SKM-1 treated with dmso at 0.1 percent for 144 hours (cell line): ENCODE measurements at regions not wholly inside any gene's neighbourhood (a gene's known extent, or its start where the extent isn't known, plus 50 kb on each side); places are given as distances from the start of the nearest gene placed in this dataset.
"Not testable (repeated sequence)": the region's sequence is repeated elsewhere in the genome, so short reads cannot be mapped to it uniquely, and the experiment has no call there.

Experiments
- DNase-seq: peaks from one replicate; lab custom pipeline; 2025; ENCODE audit not compliant: unreplicated experiment; lab: John Stamatoyannopoulos, UW

GRCh38 chr13:57899096-57899495, 267.6 kb downstream of the PCDH17 start:
- peak; percentile 18 for DNase-seq

- not testable (repeated sequence) for DNase-seq
Observed at GRCh38 chr13:57909833-57910232, 278.3 kb downstream of the PCDH17 start.

- no peak for DNase-seq
Observed at GRCh38 chr13:57918086-57918485, 286.5 kb downstream of the PCDH17 start.

DNA sequence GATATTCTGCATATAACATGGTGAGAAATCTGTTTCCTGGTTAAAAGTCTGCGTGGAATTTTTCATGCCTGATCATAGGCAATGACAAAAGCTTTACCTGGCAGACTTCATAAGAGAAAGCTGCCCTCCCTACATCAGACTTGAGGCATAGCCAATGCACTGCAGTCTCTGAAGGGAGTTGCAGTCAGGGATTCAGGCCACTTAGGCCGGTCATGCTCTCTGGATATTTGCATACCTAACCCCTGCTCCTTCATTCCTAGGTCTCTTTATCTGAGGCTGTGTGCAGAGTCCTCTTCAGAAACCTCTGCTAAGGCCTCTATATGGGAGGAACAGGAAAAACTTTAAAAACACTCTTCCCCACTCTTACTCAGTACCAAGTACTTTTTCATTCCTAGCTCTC, 287.4 kb downstream of the PCDH17 start:
- DNase-seq: no peak

GRCh38 chr13:57925250-57925649, 293.7 kb downstream of the PCDH17 start:
- DNase-seq: no peak

- DNase-seq: no peak
Observed at GRCh38 chr13:57925751-57926150, 294.2 kb downstream of the PCDH17 start.

DNA sequence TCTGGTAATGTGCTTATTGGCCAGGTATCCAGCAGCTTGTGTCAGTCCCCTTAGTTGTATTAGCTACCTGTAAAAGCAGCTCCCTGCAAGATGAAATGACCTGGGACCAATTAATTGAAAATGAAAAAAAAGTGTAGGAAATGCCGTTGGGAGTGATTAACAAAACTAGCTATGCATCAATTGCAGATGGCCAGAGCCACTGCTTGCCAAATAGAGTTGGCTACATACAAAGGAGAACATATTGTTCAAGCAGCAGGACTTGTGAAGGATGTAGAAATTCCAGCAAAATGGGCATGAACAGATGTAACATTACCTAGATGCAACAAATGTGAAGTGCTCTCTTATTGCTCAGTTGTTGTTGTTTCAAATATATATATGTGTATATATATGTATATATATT, 300.5 kb downstream of the PCDH17 start:
- no peak for DNase-seq

- DNase-seq: no peak
Observed at GRCh38 chr13:57933606-57934005, 302.1 kb downstream of the PCDH17 start.

- DNase-seq: no peak
Observed at GRCh38 chr13:57935965-57936364, 304.4 kb downstream of the PCDH17 start.

DNA sequence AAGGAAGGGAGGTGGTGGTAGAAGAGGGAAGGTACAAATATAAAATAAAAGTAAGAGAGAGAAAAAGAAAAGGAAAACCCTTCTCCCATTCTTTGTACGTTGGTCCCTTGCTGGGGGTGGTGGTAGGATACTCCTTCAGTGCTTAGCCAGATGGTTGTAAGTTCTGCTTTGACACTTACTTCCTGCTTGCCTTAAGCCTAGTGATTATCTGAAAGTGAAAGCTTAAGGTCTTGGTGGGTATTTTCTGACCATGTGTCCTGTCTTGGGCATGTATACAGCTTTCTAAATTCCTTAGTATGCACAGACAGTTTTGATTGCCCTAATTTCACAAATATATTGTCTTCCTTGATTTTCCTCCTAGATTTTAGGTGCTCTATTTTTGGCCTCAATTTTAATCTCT, 314.8 kb downstream of the PCDH17 start:
- DNase-seq: no peak

- DNase-seq: no peak
Observed at GRCh38 chr13:57948884-57949283, 317.3 kb downstream of the PCDH17 start.

DNA sequence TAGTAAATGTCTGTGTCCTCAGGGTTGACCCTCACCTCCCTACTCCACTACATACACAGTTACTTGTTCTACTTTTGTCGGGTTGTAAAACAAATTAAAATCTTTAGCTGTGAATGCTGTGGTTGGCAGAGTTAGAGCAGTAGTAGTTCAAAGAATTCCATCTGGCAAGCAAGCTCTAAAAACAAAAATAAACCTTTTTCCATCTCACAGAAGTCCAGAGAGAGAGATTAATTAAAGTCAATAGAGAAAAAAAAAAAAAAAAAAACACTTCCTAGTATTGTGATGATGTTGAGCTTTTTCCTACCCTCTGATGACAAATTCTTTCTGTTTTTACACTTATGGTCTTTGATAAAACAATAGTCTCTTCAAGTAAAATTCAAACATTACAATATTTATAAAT, 338.4 kb downstream of the PCDH17 start:
- DNase-seq: no peak

DNA sequence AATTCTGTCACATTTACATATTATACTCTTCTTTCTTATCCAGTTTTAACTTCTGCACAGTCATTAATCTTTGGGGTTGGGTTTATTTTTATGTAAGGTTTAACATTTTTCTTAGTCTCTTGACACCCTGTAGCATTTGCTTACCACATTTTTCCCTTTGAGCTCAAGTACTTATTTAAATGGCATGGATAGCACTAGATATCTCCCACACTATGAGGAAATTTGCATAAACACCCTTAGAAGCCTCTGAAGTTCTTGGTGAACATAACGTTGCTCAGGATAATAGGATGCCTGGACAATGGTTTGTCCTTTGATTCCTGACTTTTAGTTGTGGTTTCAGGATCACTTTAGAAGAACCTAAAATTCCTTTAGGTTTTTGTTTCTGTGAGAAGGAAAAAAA, 338.9 kb downstream of the PCDH17 start:
- DNase-seq: no peak

- no peak for DNase-seq
Observed at GRCh38 chr13:57982782-57983181, 351.2 kb downstream of the PCDH17 start.

- DNase-seq: no peak
Observed at GRCh38 chr13:57988276-57988675, 356.7 kb downstream of the PCDH17 start.

DNA sequence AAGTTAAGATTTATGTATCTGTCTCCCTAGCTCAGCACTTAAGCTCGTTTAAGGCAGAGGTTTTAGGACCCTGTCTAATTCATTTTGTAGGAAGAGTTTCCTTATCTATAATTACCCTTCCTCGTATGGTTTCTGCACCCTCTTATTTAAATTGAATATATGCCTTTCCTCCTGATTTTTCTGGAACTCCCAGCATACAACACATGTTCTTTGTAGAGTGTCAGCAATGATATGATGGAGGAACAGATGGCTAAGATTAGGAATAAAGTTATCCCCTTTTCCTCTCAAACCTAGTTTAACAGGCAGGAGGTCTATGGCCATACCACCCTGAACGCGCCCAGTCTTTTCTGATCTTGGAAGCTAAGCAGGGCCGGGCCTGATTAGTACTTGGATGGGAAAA, 359.5 kb downstream of the PCDH17 start:
- DNase-seq: no peak

- no peak for DNase-seq
Observed at GRCh38 chr13:57992416-57992815, 360.9 kb downstream of the PCDH17 start.

- DNase-seq: no peak
Observed at GRCh38 chr13:57996717-57997116, 365.2 kb downstream of the PCDH17 start.

DNA sequence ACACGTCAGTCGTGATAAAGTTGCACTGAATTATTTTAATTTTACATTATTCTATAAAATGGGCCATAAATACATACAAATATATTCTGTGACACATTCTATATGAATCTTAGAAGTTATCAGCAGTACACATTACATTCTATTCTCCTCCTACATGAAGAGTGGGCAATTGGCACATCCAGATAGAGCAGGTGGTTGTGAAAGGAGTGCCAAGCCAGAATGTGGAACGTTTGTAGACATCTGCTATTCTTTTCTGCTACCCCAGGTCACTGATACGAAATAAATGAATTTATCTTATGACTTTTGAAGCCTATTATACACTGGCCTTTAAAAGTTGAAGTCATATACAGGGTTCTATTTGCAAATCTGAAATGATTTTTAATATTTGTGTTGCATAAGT, 373.2 kb downstream of the PCDH17 start:
- DNase-seq: no peak

DNA sequence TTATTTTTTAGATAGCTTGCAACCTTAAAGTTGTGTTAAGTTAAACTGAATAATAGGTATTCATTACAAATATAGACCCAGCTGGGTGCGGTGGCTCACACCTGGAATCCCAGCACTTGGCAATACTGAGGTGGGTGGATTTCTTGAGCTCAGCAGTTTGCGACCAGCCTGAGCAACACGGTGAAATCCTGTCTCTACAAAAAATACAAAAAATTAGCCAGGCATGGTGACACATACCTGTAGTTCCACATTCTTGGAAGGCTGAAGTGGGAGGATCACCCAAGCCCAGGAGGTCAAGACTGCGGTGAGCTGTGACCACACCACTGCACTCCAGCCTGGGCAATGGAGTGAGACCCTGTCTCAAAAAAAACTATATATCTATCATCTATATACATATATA, 386.5 kb downstream of the PCDH17 start:
- no peak for DNase-seq

DNA sequence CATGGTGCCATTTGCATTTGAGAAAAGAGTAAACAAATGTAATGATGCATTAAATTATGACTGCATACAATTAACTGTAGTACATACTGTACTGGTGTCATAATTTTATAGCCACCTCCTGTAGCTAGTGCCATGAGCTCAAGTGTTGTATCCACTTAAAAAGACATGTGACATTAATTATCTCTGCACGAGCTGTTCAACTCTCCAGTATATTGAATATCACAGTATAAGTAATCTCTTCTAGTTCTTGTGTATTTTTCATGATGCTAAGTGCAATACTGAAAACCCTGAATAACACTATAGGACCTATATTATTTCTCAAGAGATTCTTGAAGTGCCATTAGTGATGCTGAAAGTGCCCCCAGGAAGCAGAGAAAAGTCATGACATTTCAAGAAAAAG, 387.3 kb downstream of the PCDH17 start:
- no peak for DNase-seq

- no peak for DNase-seq
Observed at GRCh38 chr13:58024103-58024502, 392.6 kb downstream of the PCDH17 start.

- DNase-seq: no peak
Observed at GRCh38 chr13:58025821-58026220, 394.3 kb downstream of the PCDH17 start.
